Upper lobe of right lung (tissue), 1 donor: ENCODE measurements at regions not wholly inside any gene's neighbourhood (a gene's known extent, or its start where the extent isn't known, plus 50 kb on each side); places are given as distances from the start of the nearest gene placed in this dataset.
A peak's percentile ranks its signal among the peaks of the same experiment; 100 is the strongest.

ENCODE experiments used
- ATAC-seq: fragments of 200-7000 bp; cut with Tn5 transposase; one replicate; pipeline ENCODE4 v1.9.1; 2020; ENCODE audit warnings: mild to moderate bottlenecking, moderate library complexity
- DNase-seq: peaks from one replicate; pipeline ENCODE4 v3.0.0-alpha.2; 2020
- H3K27ac ChIP-seq: fragments of 200-600 bp; one replicate; pipeline ENCODE4 v1.8.0; 2022
- H3K27me3 ChIP-seq: fragments of 200-600 bp; one replicate; pipeline ENCODE4 v1.8.0; 2022; ENCODE audit warnings: mild to moderate bottlenecking
- H3K36me3 ChIP-seq: fragments of 200-600 bp; one replicate; pipeline ENCODE4 v1.8.0; 2022
- H3K4me1 ChIP-seq: fragments of 200-600 bp; one replicate; pipeline ENCODE4 v1.8.0; 2022
- H3K4me3 ChIP-seq: fragments of 200-600 bp; one replicate; pipeline ENCODE4 v1.8.0; 2022; ENCODE audit warnings: mild to moderate bottlenecking
- H3K9me3 ChIP-seq: fragments of 200-600 bp; one replicate; pipeline ENCODE4 v1.8.0; 2022
- intact Hi-C: fragments of 100-400 bp; cut with DNase I; formaldehyde crosslinking; loops from one replicate; pipeline ENCODE4 v1.11.0; 2022
- TF ChIP-seq, protein P1 (sequence below): fragments of 200-600 bp; IDR thresholded peaks from one replicate; pipeline ENCODE4 v1.8.0; 2022; ENCODE audit warnings: antibody characterized with exemption
- donor health status: DM: no; HTN: yes; CAD: no; lungs with severe emphysema.

DNA sequence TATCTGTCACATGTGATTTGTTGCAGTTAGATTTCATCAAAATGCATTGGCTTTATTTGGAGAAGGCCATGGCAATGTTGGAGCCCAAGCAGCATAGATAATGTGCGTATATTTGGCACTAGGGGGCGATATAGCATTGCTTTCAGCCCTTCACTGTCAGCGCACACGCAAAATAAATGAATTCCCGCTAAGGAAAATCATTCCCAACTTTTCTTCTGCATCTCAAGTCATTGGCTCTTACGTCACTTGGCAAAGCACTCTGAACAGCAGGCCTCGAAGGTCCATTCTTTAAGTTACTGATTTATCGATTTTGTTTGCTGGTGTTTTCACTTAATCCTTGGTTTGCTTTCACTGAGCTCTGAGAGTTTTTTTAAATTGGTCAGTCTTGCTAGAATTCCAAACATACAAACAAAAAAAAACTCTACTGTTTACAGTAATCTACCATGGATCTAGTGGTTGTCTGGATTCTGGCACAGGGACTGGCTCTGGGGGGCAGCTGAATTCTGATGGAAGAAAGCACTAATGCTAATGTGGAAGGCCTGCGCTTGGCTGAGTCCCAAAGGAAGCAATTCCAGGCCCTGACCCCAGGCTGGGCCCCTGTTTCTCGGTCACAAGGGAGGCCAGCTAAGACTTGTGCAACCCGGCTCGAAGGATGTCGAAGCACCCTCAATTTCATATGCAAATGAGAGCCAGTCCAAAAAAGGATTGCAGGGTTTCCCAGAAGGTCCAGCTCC is 97.7 kb upstream of the IPO5 start:
- peak; percentile 67 for DNase-seq
- no peaks in the 10 kb centered on the region for H3K36me3 ChIP-seq
- peaks cover 6% of the 10 kb centered on the region for H3K4me1 ChIP-seq
- no peaks in the 10 kb centered on the region for H3K27me3 ChIP-seq
- TF ChIP-seq, protein P1, sequence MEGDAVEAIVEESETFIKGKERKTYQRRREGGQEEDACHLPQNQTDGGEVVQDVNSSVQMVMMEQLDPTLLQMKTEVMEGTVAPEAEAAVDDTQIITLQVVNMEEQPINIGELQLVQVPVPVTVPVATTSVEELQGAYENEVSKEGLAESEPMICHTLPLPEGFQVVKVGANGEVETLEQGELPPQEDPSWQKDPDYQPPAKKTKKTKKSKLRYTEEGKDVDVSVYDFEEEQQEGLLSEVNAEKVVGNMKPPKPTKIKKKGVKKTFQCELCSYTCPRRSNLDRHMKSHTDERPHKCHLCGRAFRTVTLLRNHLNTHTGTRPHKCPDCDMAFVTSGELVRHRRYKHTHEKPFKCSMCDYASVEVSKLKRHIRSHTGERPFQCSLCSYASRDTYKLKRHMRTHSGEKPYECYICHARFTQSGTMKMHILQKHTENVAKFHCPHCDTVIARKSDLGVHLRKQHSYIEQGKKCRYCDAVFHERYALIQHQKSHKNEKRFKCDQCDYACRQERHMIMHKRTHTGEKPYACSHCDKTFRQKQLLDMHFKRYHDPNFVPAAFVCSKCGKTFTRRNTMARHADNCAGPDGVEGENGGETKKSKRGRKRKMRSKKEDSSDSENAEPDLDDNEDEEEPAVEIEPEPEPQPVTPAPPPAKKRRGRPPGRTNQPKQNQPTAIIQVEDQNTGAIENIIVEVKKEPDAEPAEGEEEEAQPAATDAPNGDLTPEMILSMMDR = peak; percentile 85
- intact Hi-C loops = no loop called here
- no peak overlapping the region for H3K4me3 ChIP-seq
- no peak overlapping the region for H3K27ac ChIP-seq
- H3K9me3 ChIP-seq = no peaks in the 10 kb centered on the region
- ATAC-seq = peak; percentile 91

DNA sequence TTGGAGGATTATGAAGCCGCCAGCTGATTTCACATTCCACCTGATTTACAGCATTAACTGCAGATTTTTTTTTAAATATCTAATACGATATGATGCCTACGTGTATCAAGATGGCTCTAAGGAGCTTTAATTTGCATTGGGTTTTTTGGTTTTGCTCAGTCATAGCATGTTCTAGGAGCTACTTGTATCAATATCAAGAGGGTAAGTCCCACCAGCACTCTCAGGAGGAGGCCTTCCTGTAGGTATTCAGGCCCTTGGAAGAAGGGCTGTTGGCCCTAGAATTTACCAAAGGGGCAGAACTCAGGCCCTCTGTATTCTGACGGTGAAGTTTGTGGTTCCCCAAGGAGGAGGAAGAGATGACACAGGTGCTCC is 97.2 kb upstream of the IPO5 start:
- H3K27me3 ChIP-seq = no peaks in the 10 kb centered on the region
- H3K9me3 ChIP-seq = no peaks in the 10 kb centered on the region
- no peak overlapping the region for H3K4me3 ChIP-seq
- intact Hi-C loops = no loop called here
- H3K27ac ChIP-seq = no peak overlapping the region
- TF ChIP-seq, protein P1 = no peak
- H3K4me1 ChIP-seq = peaks cover 6% of the 10 kb centered on the region
- no peak for ATAC-seq
- no peaks in the 10 kb centered on the region for H3K36me3 ChIP-seq
- DNase-seq = no peak

DNA sequence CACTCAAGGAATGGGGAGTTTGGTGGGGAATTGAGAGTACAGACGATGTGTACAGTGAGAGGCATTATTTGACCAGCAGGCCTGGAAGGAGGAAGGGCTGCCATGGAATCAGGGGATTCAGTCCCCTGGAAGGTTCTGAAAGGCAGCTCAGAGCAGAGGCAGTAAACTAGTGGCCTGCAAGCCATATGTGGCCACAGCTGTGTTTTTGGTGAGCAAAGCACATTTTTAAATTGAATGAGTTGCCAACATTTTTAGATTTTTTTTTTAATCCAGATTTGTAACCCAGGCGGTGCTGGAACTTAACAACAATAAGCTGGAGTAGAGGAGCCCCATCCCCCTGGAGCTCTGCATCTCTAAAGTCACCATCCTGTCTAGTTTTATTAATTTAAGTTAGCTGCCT is 95.3 kb upstream of the IPO5 start:
- ATAC-seq = no peak
- no peak for DNase-seq
- H3K4me1 ChIP-seq = peaks cover 6% of the 10 kb centered on the region
- H3K9me3 ChIP-seq = no peaks in the 10 kb centered on the region
- H3K27me3 ChIP-seq = no peaks in the 10 kb centered on the region
- H3K4me3 ChIP-seq = no peak overlapping the region
- no peaks in the 10 kb centered on the region for H3K36me3 ChIP-seq
- intact Hi-C loops = no loop called here
- TF ChIP-seq, protein P1 = no peak
- H3K27ac ChIP-seq = no peak overlapping the region

DNA sequence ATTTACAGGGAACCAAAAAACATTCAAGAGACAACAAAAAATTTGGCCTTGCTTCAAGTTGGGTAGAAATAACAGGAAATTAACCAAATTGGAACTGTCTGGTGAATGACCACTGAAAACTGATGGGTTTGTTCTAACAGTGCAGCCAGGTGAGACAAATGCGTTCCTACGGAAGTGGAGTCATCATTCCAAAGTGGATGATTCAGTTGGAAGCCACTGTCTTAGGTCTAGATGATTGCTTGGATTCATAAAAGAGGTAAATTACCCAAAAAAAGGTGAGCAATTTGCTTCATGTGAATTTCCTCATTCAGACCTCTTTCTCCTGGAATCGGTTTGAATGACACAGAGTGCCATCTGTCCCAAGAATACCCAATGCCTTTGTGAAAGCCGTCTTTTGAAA is 87.1 kb upstream of the IPO5 start:
- H3K27ac ChIP-seq = no peak overlapping the region
- H3K36me3 ChIP-seq = no peaks in the 10 kb centered on the region
- TF ChIP-seq, protein P1 = no peak
- H3K4me1 ChIP-seq = no peaks in the 10 kb centered on the region
- no peaks in the 10 kb centered on the region for H3K9me3 ChIP-seq
- H3K27me3 ChIP-seq = no peaks in the 10 kb centered on the region
- intact Hi-C loops = no loop called here
- ATAC-seq (no peak), DNase-seq (no peak)
- no peak overlapping the region for H3K4me3 ChIP-seq

DNA sequence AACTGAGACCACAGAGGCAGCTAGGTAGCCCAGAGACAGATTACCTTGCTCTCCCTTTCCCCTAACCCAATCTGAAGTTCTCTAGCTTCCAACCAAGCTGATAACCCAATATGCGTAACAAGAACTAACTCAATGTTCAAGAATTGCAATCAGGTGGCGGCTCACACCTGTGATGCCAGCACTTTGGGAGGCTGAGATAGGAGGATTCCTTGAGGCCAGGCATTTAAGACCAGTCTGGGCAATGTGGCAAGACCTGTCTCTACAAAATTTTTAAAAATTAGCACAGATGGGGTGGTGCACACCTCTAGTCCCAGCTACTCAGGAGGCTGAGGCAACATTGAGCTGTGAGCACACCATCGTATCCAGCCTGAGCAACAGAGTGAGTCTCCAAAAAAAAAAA is 86.7 kb upstream of the IPO5 start:
- no peaks in the 10 kb centered on the region for H3K9me3 ChIP-seq
- H3K36me3 ChIP-seq = no peaks in the 10 kb centered on the region
- TF ChIP-seq, protein P1 = no peak
- ATAC-seq = no peak
- no peak overlapping the region for H3K27ac ChIP-seq
- intact Hi-C loops = no loop called here
- no peak for DNase-seq
- no peak overlapping the region for H3K4me3 ChIP-seq
- no peaks in the 10 kb centered on the region for H3K27me3 ChIP-seq
- no peaks in the 10 kb centered on the region for H3K4me1 ChIP-seq

DNA sequence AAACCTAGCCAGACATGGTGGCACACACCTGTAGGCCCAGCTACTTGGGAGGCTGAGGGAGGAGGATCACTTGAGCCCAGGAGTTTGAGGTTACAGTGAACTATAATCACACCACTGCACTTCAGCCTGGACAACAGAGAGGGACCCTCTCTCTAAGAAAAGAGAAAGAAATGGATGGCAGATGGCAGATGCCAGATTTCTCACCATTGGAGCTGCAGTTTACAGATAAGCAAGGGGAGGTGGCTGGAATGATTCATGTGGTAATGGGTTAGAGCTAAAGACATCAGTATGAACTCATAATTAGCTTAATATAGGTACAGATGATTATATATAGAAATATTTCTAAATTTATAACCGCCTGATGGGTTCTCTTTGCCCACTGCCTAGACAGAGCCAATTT is 80.1 kb upstream of the IPO5 start:
- H3K36me3 ChIP-seq = no peaks in the 10 kb centered on the region
- DNase-seq = no peak
- H3K4me1 ChIP-seq = no peaks in the 10 kb centered on the region
- H3K4me3 ChIP-seq = no peak overlapping the region
- H3K27me3 ChIP-seq = peaks cover 7% of the 10 kb centered on the region
- TF ChIP-seq, protein P1 = no peak
- ATAC-seq = no peak
- H3K9me3 ChIP-seq = no peaks in the 10 kb centered on the region
- no peak overlapping the region for H3K27ac ChIP-seq
- intact Hi-C loops = no loop called here
